WTC11 (cell line): ENCODE measurements at regions not wholly inside any gene's neighbourhood (a gene's known extent, or its start where the extent isn't known, plus 50 kb on each side); places are given as distances from the start of the nearest gene placed in this dataset.

Experiments
- ATAC-seq: fragments of 200-7000 bp; cut with Tn5 transposase; 2 replicates; pipeline ENCODE4 v1.10.0; 2021; ENCODE audit warnings: mild to moderate bottlenecking, moderate library complexity
- CTCF ChIA-PET: fragments of 300-600 bp; sonication (Branson Sonifier 250); formaldehyde crosslinking; loops from one replicate; lab custom pipeline; 2021; ENCODE audit warnings: antibody characterized with exemption; lab: Charles Lee
- POLR2A ChIA-PET: fragments of 350-600 bp; sonication (Branson Sonifier 250); formaldehyde crosslinking; loops from one replicate; lab custom pipeline; 2021; ENCODE audit warnings: antibody characterized with exemption; lab: Charles Lee
- DNase-seq: peaks from one replicate; pipeline ENCODE4 v3.0.0; 2021; ENCODE audit warnings: low spot score
- H3K27ac Mint-ChIP-seq: 2 replicates; pipeline ENCODE4 v1.8.0; 2021; ENCODE audit warnings: mixed read lengths
- H3K27me3 Mint-ChIP-seq: 2 replicates; pipeline ENCODE4 v1.8.0; 2021; ENCODE audit warnings: low read depth, mild to moderate bottlenecking, moderate library complexity, mixed read lengths
- H3K36me3 Mint-ChIP-seq: 2 replicates; pipeline ENCODE4 v1.8.0; 2021; ENCODE audit warnings: mixed read lengths
- H3K4me1 Mint-ChIP-seq: 2 replicates; pipeline ENCODE4 v1.8.0; 2022; ENCODE audit warnings: mixed read lengths
- H3K4me3 Mint-ChIP-seq: 2 replicates; pipeline ENCODE4 v1.8.0; 2021; ENCODE audit warnings: mild to moderate bottlenecking, moderate library complexity, mixed read lengths
- H3K9me3 Mint-ChIP-seq: 2 replicates; pipeline ENCODE4 v1.8.0; 2021; ENCODE audit warnings: mixed read lengths
- ATF6 ChIP-seq: sonication (generic); formaldehyde crosslinking; IDR thresholded peaks from 2 replicates; pipeline ENCODE4 v1.8.1; 2023; ENCODE audit warnings: mild to moderate bottlenecking, missing genetic modification reagents
- CBFB ChIP-seq: sonication (generic); formaldehyde crosslinking; IDR thresholded peaks from 2 replicates; pipeline ENCODE4 v1.8.1; 2022; ENCODE audit warnings: mild to moderate bottlenecking, low read depth, missing genetic modification reagents
- CREM ChIP-seq: sonication (generic); formaldehyde crosslinking; IDR thresholded peaks from 2 replicates; pipeline ENCODE4 v1.8.1; 2022; ENCODE audit warnings: mild to moderate bottlenecking, missing genetic modification reagents, moderate library complexity
- IRF1 ChIP-seq: sonication (generic); formaldehyde crosslinking; IDR thresholded peaks from 2 replicates; pipeline ENCODE4 v1.8.0; 2023; ENCODE audit warnings: missing genetic modification reagents
- JUN ChIP-seq: sonication (generic); formaldehyde crosslinking; IDR thresholded peaks from 2 replicates; pipeline ENCODE4 v1.8.0; 2023; ENCODE audit warnings: mild to moderate bottlenecking, missing genetic modification reagents
- MAX ChIP-seq: sonication (generic); formaldehyde crosslinking; IDR thresholded peaks from 2 replicates; pipeline ENCODE4 v1.8.0; 2022; ENCODE audit warnings: mild to moderate bottlenecking, missing genetic modification reagents
- NFATC4 ChIP-seq: fragments of 250-450 bp; sonication (Bioruptor Pico); IDR thresholded peaks from 2 replicates; pipeline ENCODE4 v1.9.0; 2021; ENCODE audit warnings: mild to moderate bottlenecking
- NFE2L1 ChIP-seq: sonication (generic); formaldehyde crosslinking; IDR thresholded peaks from 2 replicates; pipeline ENCODE4 v1.8.1; 2023; ENCODE audit warnings: missing genetic modification reagents
- NFYB ChIP-seq: sonication (generic); formaldehyde crosslinking; conservative IDR thresholded peaks from 2 replicates; pipeline ENCODE4 v1.8.0; 2022; ENCODE audit warnings: low read depth, missing genetic modification reagents
- NR1H2 ChIP-seq: sonication (generic); formaldehyde crosslinking; IDR thresholded peaks from 2 replicates; pipeline ENCODE4 v1.9.0; 2021; ENCODE audit warnings: mild to moderate bottlenecking, moderate library complexity, missing genetic modification reagents
- RELA ChIP-seq: sonication (generic); formaldehyde crosslinking; IDR thresholded peaks from 2 replicates; pipeline ENCODE4 v1.8.1; 2022; ENCODE audit warnings: missing genetic modification reagents, mild to moderate bottlenecking, borderline replicate concordance
- ZBTB43 ChIP-seq: sonication (generic); formaldehyde crosslinking; IDR thresholded peaks from 2 replicates; pipeline ENCODE4 v1.8.1; 2023; ENCODE audit warnings: mild to moderate bottlenecking, missing genetic modification reagents
- ZMAT4 ChIP-seq: fragments of 250-450 bp; sonication (Bioruptor Pico); IDR thresholded peaks from 2 replicates; pipeline ENCODE4 v1.9.0; 2021; ENCODE audit warnings: mild to moderate bottlenecking
- ZNF671 ChIP-seq: fragments of 250-450 bp; sonication (Bioruptor Pico); IDR thresholded peaks from 2 replicates; pipeline ENCODE4 v1.8.0; 2021; ENCODE audit warnings: mild to moderate bottlenecking
- TF ChIP-seq, protein P1 (sequence below): fragments of 250-450 bp; sonication (Bioruptor Pico); IDR thresholded peaks from 2 replicates; pipeline ENCODE4 v1.9.0; 2021; ENCODE audit warnings: mild to moderate bottlenecking
- TF ChIP-seq, protein P2 (sequence below): sonication (generic); formaldehyde crosslinking; IDR thresholded peaks from 2 replicates; pipeline ENCODE4 v1.8.1; 2023; ENCODE audit warnings: mild to moderate bottlenecking, moderate library complexity, missing genetic modification reagents
- TF ChIP-seq, protein P3 (sequence below): sonication (generic); formaldehyde crosslinking; conservative IDR thresholded peaks from 2 replicates; pipeline ENCODE4 v1.8.1; 2023; ENCODE audit warnings: mild to moderate bottlenecking, low read depth, missing genetic modification reagents, moderate library complexity

GRCh38 chr1:195520757-195521156 is 1087.5 kb downstream of the KCNT2 start:
- Mint-ChIP-seq H3K4me3 (no peak overlapping the region), H3K4me1 (no peaks in the 10 kb centered on the region; the same call in 1 of the 2 replicates), H3K9me3 (no peaks in the 10 kb centered on the region), H3K27ac (no peak overlapping the region), H3K36me3 (no peaks in the 10 kb centered on the region), H3K27me3 (no peaks in the 10 kb centered on the region)
- no peak for DNase-seq
- no peak for ATAC-seq
- ChIA-PET CTCF (no interaction called here), POLR2A (no interaction called here)
- TF ChIP-seq JUN, result no peak
- no peak for TF ChIP-seq ZNF671 (CRISPR knock-in tag)
- TF ChIP-seq IRF1 (CRISPR knock-in tag), result no peak
- TF ChIP-seq ZMAT4 (CRISPR knock-in tag), result no peak
- no peak for TF ChIP-seq ATF6 (CRISPR knock-in tag)
- TF ChIP-seq NFE2L1 (CRISPR knock-in tag), result no peak
- TF ChIP-seq ZBTB43 (CRISPR knock-in tag), result no peak
- TF ChIP-seq MAX, result no peak
- TF ChIP-seq, protein P1, sequence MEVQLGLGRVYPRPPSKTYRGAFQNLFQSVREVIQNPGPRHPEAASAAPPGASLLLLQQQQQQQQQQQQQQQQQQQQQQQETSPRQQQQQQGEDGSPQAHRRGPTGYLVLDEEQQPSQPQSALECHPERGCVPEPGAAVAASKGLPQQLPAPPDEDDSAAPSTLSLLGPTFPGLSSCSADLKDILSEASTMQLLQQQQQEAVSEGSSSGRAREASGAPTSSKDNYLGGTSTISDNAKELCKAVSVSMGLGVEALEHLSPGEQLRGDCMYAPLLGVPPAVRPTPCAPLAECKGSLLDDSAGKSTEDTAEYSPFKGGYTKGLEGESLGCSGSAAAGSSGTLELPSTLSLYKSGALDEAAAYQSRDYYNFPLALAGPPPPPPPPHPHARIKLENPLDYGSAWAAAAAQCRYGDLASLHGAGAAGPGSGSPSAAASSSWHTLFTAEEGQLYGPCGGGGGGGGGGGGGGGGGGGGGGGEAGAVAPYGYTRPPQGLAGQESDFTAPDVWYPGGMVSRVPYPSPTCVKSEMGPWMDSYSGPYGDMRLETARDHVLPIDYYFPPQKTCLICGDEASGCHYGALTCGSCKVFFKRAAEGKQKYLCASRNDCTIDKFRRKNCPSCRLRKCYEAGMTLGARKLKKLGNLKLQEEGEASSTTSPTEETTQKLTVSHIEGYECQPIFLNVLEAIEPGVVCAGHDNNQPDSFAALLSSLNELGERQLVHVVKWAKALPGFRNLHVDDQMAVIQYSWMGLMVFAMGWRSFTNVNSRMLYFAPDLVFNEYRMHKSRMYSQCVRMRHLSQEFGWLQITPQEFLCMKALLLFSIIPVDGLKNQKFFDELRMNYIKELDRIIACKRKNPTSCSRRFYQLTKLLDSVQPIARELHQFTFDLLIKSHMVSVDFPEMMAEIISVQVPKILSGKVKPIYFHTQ (CRISPR knock-in tag), result no peak
- no peak for TF ChIP-seq CBFB (CRISPR knock-in tag)
- TF ChIP-seq, protein P2, sequence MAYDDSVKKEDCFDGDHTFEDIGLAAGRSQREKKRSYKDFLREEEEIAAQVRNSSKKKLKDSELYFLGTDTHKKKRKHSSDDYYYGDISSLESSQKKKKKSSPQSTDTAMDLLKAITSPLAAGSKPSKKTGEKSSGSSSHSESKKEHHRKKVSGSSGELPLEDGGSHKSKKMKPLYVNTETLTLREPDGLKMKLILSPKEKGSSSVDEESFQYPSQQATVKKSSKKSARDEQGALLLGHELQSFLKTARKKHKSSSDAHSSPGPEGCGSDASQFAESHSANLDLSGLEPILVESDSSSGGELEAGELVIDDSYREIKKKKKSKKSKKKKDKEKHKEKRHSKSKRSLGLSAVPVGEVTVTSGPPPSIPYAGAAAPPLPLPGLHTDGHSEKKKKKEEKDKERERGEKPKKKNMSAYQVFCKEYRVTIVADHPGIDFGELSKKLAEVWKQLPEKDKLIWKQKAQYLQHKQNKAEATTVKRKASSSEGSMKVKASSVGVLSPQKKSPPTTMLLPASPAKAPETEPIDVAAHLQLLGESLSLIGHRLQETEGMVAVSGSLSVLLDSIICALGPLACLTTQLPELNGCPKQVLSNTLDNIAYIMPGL (CRISPR knock-in tag), result no peak
- TF ChIP-seq NR1H2 (CRISPR knock-in tag), result no peak
- TF ChIP-seq, protein P3, sequence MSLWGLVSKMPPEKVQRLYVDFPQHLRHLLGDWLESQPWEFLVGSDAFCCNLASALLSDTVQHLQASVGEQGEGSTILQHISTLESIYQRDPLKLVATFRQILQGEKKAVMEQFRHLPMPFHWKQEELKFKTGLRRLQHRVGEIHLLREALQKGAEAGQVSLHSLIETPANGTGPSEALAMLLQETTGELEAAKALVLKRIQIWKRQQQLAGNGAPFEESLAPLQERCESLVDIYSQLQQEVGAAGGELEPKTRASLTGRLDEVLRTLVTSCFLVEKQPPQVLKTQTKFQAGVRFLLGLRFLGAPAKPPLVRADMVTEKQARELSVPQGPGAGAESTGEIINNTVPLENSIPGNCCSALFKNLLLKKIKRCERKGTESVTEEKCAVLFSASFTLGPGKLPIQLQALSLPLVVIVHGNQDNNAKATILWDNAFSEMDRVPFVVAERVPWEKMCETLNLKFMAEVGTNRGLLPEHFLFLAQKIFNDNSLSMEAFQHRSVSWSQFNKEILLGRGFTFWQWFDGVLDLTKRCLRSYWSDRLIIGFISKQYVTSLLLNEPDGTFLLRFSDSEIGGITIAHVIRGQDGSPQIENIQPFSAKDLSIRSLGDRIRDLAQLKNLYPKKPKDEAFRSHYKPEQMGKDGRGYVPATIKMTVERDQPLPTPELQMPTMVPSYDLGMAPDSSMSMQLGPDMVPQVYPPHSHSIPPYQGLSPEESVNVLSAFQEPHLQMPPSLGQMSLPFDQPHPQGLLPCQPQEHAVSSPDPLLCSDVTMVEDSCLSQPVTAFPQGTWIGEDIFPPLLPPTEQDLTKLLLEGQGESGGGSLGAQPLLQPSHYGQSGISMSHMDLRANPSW (CRISPR knock-in tag), result no peak
- TF ChIP-seq RELA (CRISPR knock-in tag), result no peak
- TF ChIP-seq NFYB (CRISPR knock-in tag), result no peak
- no peak for TF ChIP-seq CREM (CRISPR knock-in tag)
- TF ChIP-seq NFATC4 (CRISPR knock-in tag), result no peak
